Keratinocyte (primary cell): ENCODE measurements at regions not wholly inside any gene's neighbourhood (a gene's known extent, or its start where the extent isn't known, plus 50 kb on each side); places are given as distances from the start of the nearest gene placed in this dataset.

ENCODE experiments used
- DNase-seq: peaks from one replicate; pipeline ENCODE4 v3.0.0-alpha.2; 2011; ENCODE audit warnings: low read depth, missing footprints, low spot score
- FAIRE-seq: peaks from 2 replicates; lab custom pipeline; 2011; peaks lifted over from hg19 to GRCh38; lab: Jason Lieb, UNC
- H2AFZ ChIP-seq: 2 replicates; pipeline ENCODE4 v1.6.0; 2012; ENCODE audit warnings: low read length, control low read depth, inconsistent platforms; ENCODE audit not compliant: control insufficient read depth
- H3K27ac ChIP-seq: 2 replicates; pipeline ENCODE4 v1.5.1; 2011; ENCODE audit warnings: low read length; ENCODE audit not compliant: control insufficient read depth, insufficient read depth
- H3K27me3 ChIP-seq: 3 replicates; pipeline ENCODE4 v1.6.0; 2011; ENCODE audit warnings: low read length; ENCODE audit not compliant: control insufficient read depth, insufficient read depth; ENCODE audit errors: extremely low read depth
- H3K36me3 ChIP-seq, 2 experiments: 2 replicates in 1 of 2; 3 replicates in 1 of 2; pipeline ENCODE4 v1.5.1; 2011; ENCODE audit warnings: low read length in 2 of 2, mild to moderate bottlenecking in 1 of 2; ENCODE audit not compliant: control insufficient read depth in 2 of 2, insufficient read depth in 2 of 2; ENCODE audit errors: extremely low read depth in 1 of 2
- H3K4me1 ChIP-seq: 3 replicates; pipeline ENCODE4 v1.5.1; 2011; ENCODE audit warnings: low read length; ENCODE audit not compliant: control insufficient read depth, insufficient read depth; ENCODE audit errors: extremely low read depth
- H3K4me2 ChIP-seq: 3 replicates; pipeline ENCODE4 v1.6.0; 2011; ENCODE audit warnings: low read depth, low read length; ENCODE audit not compliant: control insufficient read depth, insufficient read depth; ENCODE audit errors: extremely low read depth
- H3K4me3 ChIP-seq, 3 experiments: fragments of 200-600 bp in 1 of 3; sonication (generic) in 1 of 3; 2 replicates in 2 of 3; 3 replicates in 1 of 3; pipeline ENCODE4 v1.5.1; 2011 to 2016; ENCODE audit warnings: low read length in 3 of 3, mild to moderate bottlenecking in 3 of 3, control low read depth in 2 of 3, inconsistent platforms in 1 of 3, low read depth in 1 of 3, mixed read lengths in 1 of 3, mixed run types in 1 of 3, moderate library complexity in 1 of 3; ENCODE audit not compliant: control insufficient read depth in 2 of 3, insufficient read depth in 2 of 3; ENCODE audit errors: extremely low read depth in 1 of 3
- H3K79me2 ChIP-seq: 2 replicates; pipeline ENCODE4 v1.6.0; 2012; ENCODE audit warnings: low read length; ENCODE audit not compliant: control insufficient read depth, insufficient read depth
- H3K9ac ChIP-seq: 3 replicates; pipeline ENCODE4 v1.6.0; 2011; ENCODE audit warnings: low read length; ENCODE audit not compliant: control insufficient read depth, insufficient read depth; ENCODE audit errors: extremely low read depth
- H3K9me1 ChIP-seq: 3 replicates; pipeline ENCODE4 v1.6.0; 2011; ENCODE audit warnings: low read length; ENCODE audit not compliant: control insufficient read depth, insufficient read depth; ENCODE audit errors: extremely low read depth
- H3K9me3 ChIP-seq: 2 replicates; pipeline ENCODE4 v1.5.1; 2012; ENCODE audit warnings: low read depth, low read length; ENCODE audit not compliant: control insufficient read depth
- H4K20me1 ChIP-seq: 3 replicates; pipeline ENCODE4 v1.6.0; 2011; ENCODE audit warnings: low read length; ENCODE audit not compliant: control insufficient read depth, insufficient read depth; ENCODE audit errors: extremely low read depth
- EZH2 ChIP-seq: IDR thresholded peaks from one replicate; pipeline ENCODE4 v1.6.1; 2012; ENCODE audit warnings: inconsistent platforms, mild to moderate bottlenecking, low read length, moderate library complexity
- dilution Hi-C: fragments of 300-500 bp; cut with MboI; formaldehyde crosslinking; loops from one replicate; pipeline ENCODE4 v1.7.0; 2020; ENCODE audit warnings: low sequenced_read_pairs; ENCODE audit not compliant: extremely low pct_ligation_motif_present
- TF ChIP-seq, protein P1 (sequence below), 3 experiments: IDR thresholded peaks in 1 of 3; conservative IDR thresholded peaks in 1 of 3; optimal IDR thresholded peaks in 1 of 3; 2 replicates in 2 of 3; 3 replicates in 1 of 3; pipeline versions ENCODE3 to v1.5.1; 2011; ENCODE audit warnings: low read length in 3 of 3, mild to moderate bottlenecking in 3 of 3, moderate library complexity in 2 of 3, control low read depth in 1 of 3, inconsistent platforms in 1 of 3; ENCODE audit not compliant: insufficient read depth in 2 of 3; ENCODE audit errors: extremely low read depth in 1 of 3

GRCh38 chr11:121374286-121374985, 77.7 kb upstream of the SORL1 start:
- Histone ChIP-seq H3K9me3 (no peaks in the 10 kb centered on the region), H3K4me2 (no peak overlapping the region), H3K4me3 (no peak overlapping the region), H3K79me2 (no peaks in the 10 kb centered on the region), H3K4me1 (no peaks in the 10 kb centered on the region), H3K27me3 (no peaks in the 10 kb centered on the region), H3K9me1 (no peaks in the 10 kb centered on the region), H3K36me3 (no peaks in the 10 kb centered on the region), H4K20me1 (no peaks in the 10 kb centered on the region), H3K27ac (no peak overlapping the region), H3K9ac (no peak overlapping the region), H2AFZ (no peak overlapping the region)
- DNase-seq (no peak), FAIRE-seq (no peak)
- dilution Hi-C loops, result no loop called here
- TF ChIP-seq EZH2, result no peak

- no peaks in the 10 kb centered on the region for H3K36me3 ChIP-seq
- no peak overlapping the region for H2AFZ ChIP-seq
- dilution Hi-C loops, result no loop called here
- H3K9me3 ChIP-seq, result no peaks in the 10 kb centered on the region
- H4K20me1 ChIP-seq, result no peaks in the 10 kb centered on the region
- no peak overlapping the region for H3K27ac ChIP-seq
- H3K4me2 ChIP-seq, result no peak overlapping the region
- H3K9ac ChIP-seq, result no peak overlapping the region
- DNase-seq (no peak), FAIRE-seq (no peak)
- no peaks in the 10 kb centered on the region for H3K79me2 ChIP-seq
- no peak for TF ChIP-seq EZH2
- TF ChIP-seq, protein P1, sequence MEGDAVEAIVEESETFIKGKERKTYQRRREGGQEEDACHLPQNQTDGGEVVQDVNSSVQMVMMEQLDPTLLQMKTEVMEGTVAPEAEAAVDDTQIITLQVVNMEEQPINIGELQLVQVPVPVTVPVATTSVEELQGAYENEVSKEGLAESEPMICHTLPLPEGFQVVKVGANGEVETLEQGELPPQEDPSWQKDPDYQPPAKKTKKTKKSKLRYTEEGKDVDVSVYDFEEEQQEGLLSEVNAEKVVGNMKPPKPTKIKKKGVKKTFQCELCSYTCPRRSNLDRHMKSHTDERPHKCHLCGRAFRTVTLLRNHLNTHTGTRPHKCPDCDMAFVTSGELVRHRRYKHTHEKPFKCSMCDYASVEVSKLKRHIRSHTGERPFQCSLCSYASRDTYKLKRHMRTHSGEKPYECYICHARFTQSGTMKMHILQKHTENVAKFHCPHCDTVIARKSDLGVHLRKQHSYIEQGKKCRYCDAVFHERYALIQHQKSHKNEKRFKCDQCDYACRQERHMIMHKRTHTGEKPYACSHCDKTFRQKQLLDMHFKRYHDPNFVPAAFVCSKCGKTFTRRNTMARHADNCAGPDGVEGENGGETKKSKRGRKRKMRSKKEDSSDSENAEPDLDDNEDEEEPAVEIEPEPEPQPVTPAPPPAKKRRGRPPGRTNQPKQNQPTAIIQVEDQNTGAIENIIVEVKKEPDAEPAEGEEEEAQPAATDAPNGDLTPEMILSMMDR (optimal IDR thresholded peaks at IDR 0.05 in 1 of 3, IDR thresholded peaks at IDR 0.05 in 1 of 3, conservative IDR thresholded peaks at IDR 0.05 in 1 of 3; ENCODE audit: extremely low read depth in 1 of 3, insufficient read depth in 2 of 3, low read length in 3 of 3), result no peak
- no peaks in the 10 kb centered on the region for H3K27me3 ChIP-seq
- no peaks in the 10 kb centered on the region for H3K4me1 ChIP-seq
- H3K4me3 ChIP-seq, result no peak overlapping the region
- no peaks in the 10 kb centered on the region for H3K9me1 ChIP-seq
These were observed 76.0 kb upstream of the SORL1 start for GRCh38 chr11:121376130-121376529.
